GM12874 (cell line): ENCODE measurements at regions not wholly inside any gene's neighbourhood (a gene's known extent, or its start where the extent isn't known, plus 50 kb on each side); places are given as distances from the start of the nearest gene placed in this dataset.

ENCODE experiments used
- TF ChIP-seq, protein P1 (sequence below): IDR thresholded peaks from 2 replicates; pipeline ENCODE4 v1.5.1; 2011; ENCODE audit warnings: low read depth, mild to moderate bottlenecking, control low read depth, low read length, moderate library complexity; ENCODE audit not compliant: insufficient read depth

DNA sequence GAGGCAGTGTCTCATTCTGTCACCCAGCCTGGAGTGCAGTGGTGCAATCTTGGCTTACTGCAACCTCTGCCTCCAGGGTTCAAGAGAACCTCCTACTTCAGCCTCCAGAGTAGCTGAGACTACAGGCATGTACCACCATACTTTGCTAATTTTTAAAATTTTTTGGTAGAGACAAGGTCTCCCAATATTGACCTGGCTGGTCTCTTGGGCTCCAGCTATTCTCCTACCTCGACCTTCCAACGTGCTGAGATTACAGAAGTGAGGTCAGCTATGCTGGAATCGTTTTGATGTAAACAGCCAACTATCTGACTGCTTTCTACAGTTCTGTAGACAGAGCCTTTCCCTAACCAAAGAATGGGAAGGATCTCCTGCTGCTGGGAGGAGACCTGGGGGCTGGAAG is 375.8 kb downstream of the GATA3 start:
- TF ChIP-seq, protein P1, sequence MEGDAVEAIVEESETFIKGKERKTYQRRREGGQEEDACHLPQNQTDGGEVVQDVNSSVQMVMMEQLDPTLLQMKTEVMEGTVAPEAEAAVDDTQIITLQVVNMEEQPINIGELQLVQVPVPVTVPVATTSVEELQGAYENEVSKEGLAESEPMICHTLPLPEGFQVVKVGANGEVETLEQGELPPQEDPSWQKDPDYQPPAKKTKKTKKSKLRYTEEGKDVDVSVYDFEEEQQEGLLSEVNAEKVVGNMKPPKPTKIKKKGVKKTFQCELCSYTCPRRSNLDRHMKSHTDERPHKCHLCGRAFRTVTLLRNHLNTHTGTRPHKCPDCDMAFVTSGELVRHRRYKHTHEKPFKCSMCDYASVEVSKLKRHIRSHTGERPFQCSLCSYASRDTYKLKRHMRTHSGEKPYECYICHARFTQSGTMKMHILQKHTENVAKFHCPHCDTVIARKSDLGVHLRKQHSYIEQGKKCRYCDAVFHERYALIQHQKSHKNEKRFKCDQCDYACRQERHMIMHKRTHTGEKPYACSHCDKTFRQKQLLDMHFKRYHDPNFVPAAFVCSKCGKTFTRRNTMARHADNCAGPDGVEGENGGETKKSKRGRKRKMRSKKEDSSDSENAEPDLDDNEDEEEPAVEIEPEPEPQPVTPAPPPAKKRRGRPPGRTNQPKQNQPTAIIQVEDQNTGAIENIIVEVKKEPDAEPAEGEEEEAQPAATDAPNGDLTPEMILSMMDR, result no peak

DNA sequence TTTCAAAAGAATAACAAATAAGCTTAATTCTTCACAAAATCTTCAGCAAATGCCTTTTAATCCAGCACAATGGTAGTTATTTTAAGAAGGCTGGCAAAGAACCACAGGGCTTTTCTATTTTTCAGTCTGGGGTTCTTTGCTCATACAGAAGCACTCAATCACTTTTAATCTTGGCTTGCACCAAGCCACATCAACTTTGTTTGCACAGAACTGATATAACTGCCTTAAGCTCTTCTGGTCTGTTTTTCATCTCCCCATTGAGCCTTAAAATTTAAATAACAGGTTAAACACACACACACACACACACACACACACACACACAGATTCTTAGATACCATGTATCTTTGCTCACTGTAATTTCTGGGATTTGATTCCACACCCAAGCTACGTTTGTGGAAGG is 377.0 kb downstream of the GATA3 start:
- TF ChIP-seq, protein P1, result no peak

DNA sequence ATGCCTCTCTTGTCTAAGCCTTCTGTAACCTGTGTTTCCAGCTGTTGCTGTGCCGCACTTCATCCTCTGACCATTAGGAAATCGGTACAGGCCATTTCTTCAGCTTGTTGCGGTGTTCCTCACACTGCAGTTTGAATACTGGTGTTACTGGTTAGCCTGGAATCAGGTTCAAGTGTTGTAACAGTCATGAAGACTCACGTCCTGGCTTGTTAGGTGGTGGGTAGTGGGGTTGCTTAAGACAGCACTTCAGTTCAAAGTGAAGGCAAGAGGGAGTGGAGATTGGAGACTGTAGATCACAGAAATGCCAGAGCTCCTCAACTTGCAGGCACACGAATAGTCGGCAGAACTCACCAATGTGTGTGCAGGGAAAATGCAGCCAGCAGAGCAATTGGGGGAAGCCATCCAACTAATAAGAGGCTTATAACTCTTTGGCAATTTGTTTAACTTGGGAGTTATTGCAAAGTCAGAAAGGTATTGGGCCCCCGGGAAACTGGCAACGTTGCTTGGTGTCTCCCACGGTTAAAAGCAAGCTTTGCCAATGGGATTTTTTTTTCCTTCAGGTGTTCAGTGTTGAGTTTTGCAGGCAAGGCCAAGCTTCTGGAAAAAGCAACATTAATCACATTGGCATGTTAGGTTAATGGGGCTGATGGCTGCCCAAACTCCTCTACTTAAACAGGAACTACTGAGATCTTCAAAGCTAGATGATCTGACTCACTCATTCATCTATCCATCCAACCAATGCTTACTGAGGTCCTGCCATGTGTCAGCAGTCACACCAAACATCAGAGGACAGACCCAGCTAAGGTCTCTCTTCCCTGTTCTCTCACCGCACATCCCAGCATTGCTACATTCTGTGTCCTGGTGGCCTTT is 380.9 kb downstream of the GATA3 start:
- TF ChIP-seq, protein P1, result no peak

DNA sequence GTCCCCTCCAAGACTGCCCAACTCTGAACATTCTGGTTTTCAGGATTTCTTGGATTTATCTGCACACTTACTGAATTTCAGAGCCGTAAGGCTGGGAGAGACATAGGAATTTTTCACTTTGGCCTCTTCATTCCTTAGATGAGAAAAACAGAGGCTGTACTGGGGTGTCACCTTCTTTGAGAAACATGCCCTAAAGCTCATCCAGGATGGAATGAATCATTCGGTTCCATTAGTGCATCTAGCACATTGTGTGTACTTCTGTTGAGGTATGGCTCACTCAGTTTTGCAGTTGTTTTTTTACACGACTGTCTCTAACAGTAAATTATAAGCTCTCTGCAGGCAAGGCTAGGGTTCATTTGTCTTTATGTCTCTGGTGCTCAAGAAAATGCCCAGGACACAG is 383.4 kb downstream of the GATA3 start:
- TF ChIP-seq, protein P1, result no peak

DNA sequence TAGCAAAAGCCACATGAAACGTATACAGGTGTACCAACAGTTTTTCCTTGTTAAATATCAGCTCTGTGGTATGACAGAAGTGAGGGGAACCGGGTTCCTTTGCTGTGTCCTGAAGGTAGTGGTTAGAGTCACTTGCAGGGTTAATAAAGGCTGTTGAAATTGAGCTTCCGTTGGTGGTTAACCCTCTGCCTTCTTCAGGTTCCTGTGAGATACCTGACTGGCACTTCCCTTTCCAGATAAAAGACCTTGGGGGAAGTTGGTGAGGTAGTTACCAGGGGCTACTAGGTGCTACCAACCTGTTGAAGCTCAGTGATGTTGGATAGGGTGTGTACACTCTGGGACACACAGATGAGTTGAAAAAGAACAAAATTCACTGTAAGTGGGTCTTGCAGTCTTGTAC is 384.1 kb downstream of the GATA3 start:
- TF ChIP-seq, protein P1, result no peak

DNA sequence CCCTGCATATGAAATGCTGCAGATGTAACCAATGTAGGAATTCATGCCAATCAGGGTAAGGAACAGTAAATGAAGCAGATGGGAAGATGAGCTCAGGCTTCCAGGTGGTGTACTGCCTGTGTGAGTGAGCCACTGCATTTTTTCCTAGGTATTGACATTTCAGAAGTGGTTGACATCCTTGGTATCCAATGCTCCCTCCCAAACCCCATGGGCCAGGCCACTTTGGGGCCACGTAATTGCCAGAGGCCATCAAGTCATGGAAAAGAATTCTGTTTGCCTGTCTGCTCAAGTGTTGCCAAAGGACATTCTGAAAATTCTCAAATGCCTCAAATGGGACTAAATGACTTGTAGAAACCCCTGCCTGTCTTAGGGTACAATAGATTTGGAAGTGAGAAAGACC is 384.6 kb downstream of the GATA3 start:
- TF ChIP-seq, protein P1, result no peak

DNA sequence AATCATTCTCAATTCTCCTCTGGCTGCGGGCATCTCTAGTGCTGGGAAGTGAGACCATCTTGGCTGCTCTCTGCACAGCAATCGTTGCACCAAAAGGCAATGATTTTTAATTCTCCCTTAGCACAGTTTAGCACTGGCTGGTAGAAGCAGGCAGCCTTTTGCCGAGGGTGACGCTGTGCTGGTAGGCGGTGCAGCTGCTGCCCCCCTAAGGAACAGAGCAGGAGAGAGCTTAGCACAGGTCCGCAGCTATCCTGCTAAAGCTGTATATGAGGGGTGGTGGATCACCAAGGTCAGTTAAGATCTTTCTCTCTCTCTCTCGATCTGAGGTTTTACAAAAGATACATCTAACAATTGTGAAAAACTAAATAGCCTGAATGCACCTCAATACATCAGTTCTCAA is 390.1 kb downstream of the GATA3 start:
- TF ChIP-seq, protein P1, result 0 out of 2 replicates have a peak, but pooled peaks have one; percentile 12
